GM12878 (cell line): ENCODE measurements at regions not wholly inside any gene's neighbourhood (a gene's known extent, or its start where the extent isn't known, plus 50 kb on each side); places are given as distances from the start of the nearest gene placed in this dataset.

Experiments used
- ATAC-seq: fragments of 200-7000 bp; cut with Tn5 transposase; 3 replicates; pipeline ENCODE4 v1.9.1; 2020; ENCODE audit warnings: mild to moderate bottlenecking, moderate library complexity
- BruUV-seq: library from RNA; stranded (reverse); fragments of 400-500 nt; replicated peaks from 2 replicates; lab custom pipeline; 2021; lab: Mats Ljungman, UMichigan
- CTCF ChIA-PET: fragments of 300-600 bp; sonication (Branson Sonifier 250); formaldehyde crosslinking; extraction: SDS; loops from one replicate; lab custom pipeline; 2021; ENCODE audit warnings: inconsistent platforms; lab: Yijun Ruan, JAX
- POLR2A ChIA-PET: fragments of 350-600 bp; formaldehyde crosslinking; extraction: SDS; loops from one replicate; lab custom pipeline; 2021; ENCODE audit warnings: inconsistent platforms; lab: Charles Lee
- RAD21 ChIA-PET: fragments of 300-600 bp; sonication (Branson Sonifier 250); formaldehyde crosslinking; loops from one replicate; lab custom pipeline; 2023; ENCODE audit warnings: antibody characterized with exemption; ENCODE audit not compliant: unreplicated experiment; lab: Charles Lee
- SMC1A ChIA-PET: fragments of 300-600 bp; sonication (Branson Sonifier 250); formaldehyde crosslinking; loops from one replicate; lab custom pipeline; 2023; ENCODE audit not compliant: unreplicated experiment, uncharacterized antibody; lab: Charles Lee
- DNase-seq: peaks from one replicate; pipeline ENCODE4 v3.0.0-alpha.2; 2011; ENCODE audit warnings: low read depth, low spot score
- FAIRE-seq: peaks from 3 replicates; lab custom pipeline; 2011; peaks lifted over from hg19 to GRCh38; lab: Jason Lieb, UNC
- H2AFZ ChIP-seq: 2 replicates; pipeline ENCODE4 v1.6.0; 2011; ENCODE audit warnings: low read depth, low read length, control low read depth; ENCODE audit not compliant: control insufficient read depth
- H3K27ac ChIP-seq: 2 replicates; pipeline ENCODE4 v1.5.1; 2011; ENCODE audit warnings: control low read depth; ENCODE audit not compliant: control insufficient read depth, insufficient read depth
- H3K27me3 ChIP-seq, 2 experiments: replicated peaks in 1 of 2; 2 replicates each; pipeline versions ENCODE4 v1.6.0 to v1.6.1; 2011; ENCODE audit warnings: low read length in 1 of 2; ENCODE audit not compliant: control insufficient read depth in 2 of 2, insufficient read depth in 2 of 2
- H3K36me3 ChIP-seq, 2 experiments: 2 replicates each; pipeline ENCODE4 v1.5.1; 2011; ENCODE audit warnings: low read length in 1 of 2; ENCODE audit not compliant: control insufficient read depth in 2 of 2, insufficient read depth in 2 of 2
- H3K4me1 ChIP-seq: 2 replicates; pipeline ENCODE4 v1.6.1; 2011; ENCODE audit warnings: mild to moderate bottlenecking, low read length, moderate library complexity, mixed read lengths; ENCODE audit not compliant: control insufficient read depth, insufficient read depth
- H3K4me2 ChIP-seq: 2 replicates; pipeline ENCODE4 v1.6.0; 2011; ENCODE audit warnings: control low read depth; ENCODE audit not compliant: control insufficient read depth, insufficient read depth
- H3K4me3 ChIP-seq: fragments of 200-600 bp; sonication (generic); 2 replicates; pipeline ENCODE4 v1.5.1; 2016
- H3K79me2 ChIP-seq: 2 replicates; pipeline ENCODE4 v1.6.0; 2011; ENCODE audit warnings: low read length; ENCODE audit not compliant: control insufficient read depth, insufficient read depth
- H3K9ac ChIP-seq: 2 replicates; pipeline ENCODE4 v1.8.0; 2011; ENCODE audit warnings: low read length, control low read depth, mixed read lengths; ENCODE audit not compliant: control insufficient read depth, insufficient read depth
- H3K9me3 ChIP-seq: replicated peaks from 3 replicates; pipeline ENCODE4 v1.5.1; 2011; ENCODE audit warnings: mild to moderate bottlenecking, low read length; ENCODE audit not compliant: control insufficient read depth, insufficient read depth
- H4K20me1 ChIP-seq: 2 replicates; pipeline ENCODE4 v1.6.0; 2011; ENCODE audit not compliant: control insufficient read depth, insufficient read depth
- BRCA1 ChIP-seq: IDR thresholded peaks from 2 replicates; pipeline ENCODE4 v1.6.1; 2011; ENCODE audit warnings: low read depth, low read length, improper control_type of control experiment
- CBFB ChIP-seq: IDR thresholded peaks from 2 replicates; pipeline ENCODE4 v1.6.1; 2016; ENCODE audit warnings: antibody characterized with exemption, low read depth
- ELK1 ChIP-seq: IDR thresholded peaks from 2 replicates; pipeline ENCODE4 v1.6.1; 2012; ENCODE audit warnings: low read depth, low read length, improper control_type of control experiment
- GABPA ChIP-seq: IDR thresholded peaks from 2 replicates; pipeline ENCODE4 v1.6.1; 2014; ENCODE audit warnings: antibody characterized with exemption, low read depth, mild to moderate bottlenecking, inconsistent platforms
- HCFC1 ChIP-seq: fragments of 150-350 bp; IDR thresholded peaks from 2 replicates; pipeline ENCODE4 v1.6.1; 2014; ENCODE audit warnings: low read length
- IRF4 ChIP-seq: IDR thresholded peaks from 2 replicates; pipeline ENCODE4 v1.6.1; 2011; ENCODE audit warnings: low read depth, low read length
- NBN ChIP-seq: fragments of 450-650 bp; IDR thresholded peaks from 2 replicates; pipeline ENCODE4 v1.6.1; 2016
- NR2F1 ChIP-seq: fragments of 450-650 bp; conservative IDR thresholded peaks from 2 replicates; pipeline ENCODE4 v1.6.1; 2017; ENCODE audit warnings: mild to moderate bottlenecking
- SMAD1 ChIP-seq: fragments of 450-650 bp; IDR thresholded peaks from 2 replicates; pipeline ENCODE4 v1.6.1; 2018; ENCODE audit warnings: mild to moderate bottlenecking, low read depth; ENCODE audit not compliant: partially characterized antibody
- SP1 ChIP-seq: IDR thresholded peaks from one replicate; pipeline ENCODE4 v1.6.1; 2011; ENCODE audit warnings: low read depth, low read length
- ZBTB4 ChIP-seq: fragments of 450-650 bp; formaldehyde crosslinking; IDR thresholded peaks from 2 replicates; pipeline ENCODE4 v1.4.0; 2022; ENCODE audit warnings: mild to moderate bottlenecking, moderate library complexity
- ZNF217 ChIP-seq: fragments of 450-650 bp; IDR thresholded peaks from 2 replicates; pipeline ENCODE4 v1.6.1; 2017; ENCODE audit warnings: antibody characterized with exemption, mild to moderate bottlenecking
- ZNF24 ChIP-seq: fragments of 450-650 bp; IDR thresholded peaks from 2 replicates; pipeline ENCODE4 v1.6.1; 2017; ENCODE audit warnings: antibody characterized with exemption, mild to moderate bottlenecking
- WGBS: methylation state at CpG from one replicate; pipeline ENCODE4 v1.1.6; 2016; ENCODE audit warnings: low lambda C conversion rate; ENCODE audit not compliant: insufficient replicate concordance, insufficient coverage; ENCODE audit errors: missing lambda C conversion rate; 5-methylcytosine and 5-hydroxymethylcytosine counted together
- in situ Hi-C: fragments of 300-500 bp; cut with MboI; formaldehyde crosslinking; loops from 9 replicates; pipeline ENCODE4 v1.14.3; 2018; ENCODE audit warnings: mixed read lengths
- intact Hi-C: fragments of 100-400 bp; cut with micrococcal nuclease; formaldehyde crosslinking; loops from one replicate; pipeline ENCODE4 v1.14.2; 2022; ENCODE audit not compliant: unreplicated experiment

DNA sequence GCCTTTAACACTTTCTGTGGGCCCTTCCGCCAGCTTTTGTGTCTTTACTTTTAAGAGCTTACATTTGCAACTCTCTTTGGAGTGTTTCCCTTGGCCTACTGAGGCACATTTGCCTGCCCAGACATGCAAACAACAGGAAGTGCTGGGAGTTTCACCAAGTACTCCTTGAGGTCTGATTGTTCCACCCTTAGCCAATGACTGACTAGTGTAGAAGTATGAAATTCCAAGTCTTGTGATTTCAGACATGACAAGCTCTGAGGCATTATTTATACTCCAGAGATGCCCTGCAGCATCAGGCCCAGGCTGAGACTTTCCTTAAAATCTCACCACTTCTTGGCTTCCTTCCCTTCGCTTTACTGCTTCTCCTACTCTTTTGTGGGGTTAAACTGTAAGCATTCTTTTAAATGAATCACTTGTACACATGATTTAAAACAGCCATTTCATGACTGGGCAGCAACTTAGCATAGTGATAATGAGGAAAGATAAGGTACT lies 174.1 kb downstream of the SLC6A15 start:
- Histone ChIP-seq H2AFZ (no peak overlapping the region), H3K36me3 (no peaks in the 10 kb centered on the region), H3K4me3 (no peak overlapping the region), H3K4me2 (no peak overlapping the region), H3K79me2 (no peaks in the 10 kb centered on the region), H3K4me1 (no peaks in the 10 kb centered on the region), H3K9ac (no peak overlapping the region), H3K27me3 (no peaks in the 10 kb centered on the region), H3K27ac (no peak overlapping the region), H3K9me3 (no peaks in the 10 kb centered on the region), H4K20me1 (no peaks in the 10 kb centered on the region)
- ChIA-PET RAD21 (no interaction called here), SMC1A (interaction anchor here (1.8 kb wide), 1 partner anchor 9 kb away, joined by 4 read pairs; no protein-coding TSS in a partner anchor), POLR2A (no interaction called here), CTCF (no interaction called here)
- 50% methylated on average over 2 of the region's 2 CpGs for WGBS
- BruUV-seq, result no TSS peak
- TF ChIP-seq ZNF217, result no peak
- TF ChIP-seq ZBTB4 (CRISPR knock-in tag), result no peak
- TF ChIP-seq SMAD1, result no peak
- no peak for TF ChIP-seq IRF4
- TF ChIP-seq HCFC1, result no peak
- TF ChIP-seq GABPA, result no peak
- no peak for TF ChIP-seq NR2F1
- TF ChIP-seq SP1, result no peak
- no peak for TF ChIP-seq ZNF24
- TF ChIP-seq CBFB, result no peak
- no peak for TF ChIP-seq ELK1
- no peak for TF ChIP-seq NBN
- TF ChIP-seq BRCA1, result no peak
- DNase-seq (no peak), ATAC-seq (no peak), FAIRE-seq (no peak)
- intact Hi-C loops (no loop called here), in situ Hi-C loops (no loop called here)
